Body of pancreas (tissue), 4 donors: ENCODE measurements at regions not wholly inside any gene's neighbourhood (a gene's known extent, or its start where the extent isn't known, plus 50 kb on each side); places are given as distances from the start of the nearest gene placed in this dataset.

Experiments used
- ATAC-seq: fragments of 150-250 bp; one replicate; pipeline ENCODE4 v1.9.1; 2016
- DNase-seq, 4 donors: peaks; one replicate each; pipeline ENCODE4 v3.0.0-alpha.2; 2019
- H3K27ac ChIP-seq, 4 donors: fragments of 200-600 bp; sonication (generic); 1 replicate in 3 of 4; 2 replicates in 1 of 4; pipeline versions ENCODE4 v1.5.1 to v1.6.1; 2016 to 2019; ENCODE audit warnings: mild to moderate bottlenecking in 1 of 4, mixed read lengths in 1 of 4, moderate library complexity in 1 of 4
- H3K27me3 ChIP-seq, 2 donors: fragments of 200-600 bp; sonication (generic); one replicate each; pipeline ENCODE4 v1.6.0; 2016; ENCODE audit warnings: mild to moderate bottlenecking in 1 of 2
- H3K36me3 ChIP-seq, 2 donors: fragments of 200-600 bp; sonication (generic); replicated peaks in 1 of 2; 2 replicates each; pipeline ENCODE4 v1.5.1; 2016; ENCODE audit warnings: low read depth in 2 of 2; ENCODE audit not compliant: insufficient read depth in 1 of 2
- H3K4me1 ChIP-seq: fragments of 200-600 bp; sonication (generic); one replicate; pipeline ENCODE4 v1.6.0; 2016
- H3K4me3 ChIP-seq, 2 donors: fragments of 200-600 bp; sonication (generic); 1 replicate in 1 of 2; 2 replicates in 1 of 2; pipeline ENCODE4 v1.5.1; 2016 to 2019
- H3K9me3 ChIP-seq, 3 donors: fragments of 200-600 bp; sonication (generic); 1 replicate in 2 of 3; 2 replicates in 1 of 3; pipeline ENCODE4 v1.5.1; 2016
- POLR2A ChIP-seq, 3 donors: fragments of 450-650 bp; IDR thresholded peaks; one replicate each; pipeline ENCODE4 v1.6.1; 2016; ENCODE audit warnings: antibody characterized with exemption in 3 of 3, mild to moderate bottlenecking in 2 of 3
- WGBS, 2 donors: methylation state at CpG; one replicate each; pipeline ENCODE4 v1.1.5; 2017; 5-methylcytosine and 5-hydroxymethylcytosine counted together
- intact Hi-C: fragments of 100-400 bp; cut with DNase I; formaldehyde crosslinking; loops from one replicate; pipeline ENCODE4 v1.15.1; 2023
- TF ChIP-seq, protein P1 (sequence below), 7 experiments: fragments of 450-650 bp in 4 of 7; fragments of 200-600 bp in 3 of 7; sonication (generic) in 3 of 7; IDR thresholded peaks; one replicate each; pipeline ENCODE4 v1.5.1; 2016 to 2019; ENCODE audit warnings: antibody characterized with exemption in 7 of 7

DNA sequence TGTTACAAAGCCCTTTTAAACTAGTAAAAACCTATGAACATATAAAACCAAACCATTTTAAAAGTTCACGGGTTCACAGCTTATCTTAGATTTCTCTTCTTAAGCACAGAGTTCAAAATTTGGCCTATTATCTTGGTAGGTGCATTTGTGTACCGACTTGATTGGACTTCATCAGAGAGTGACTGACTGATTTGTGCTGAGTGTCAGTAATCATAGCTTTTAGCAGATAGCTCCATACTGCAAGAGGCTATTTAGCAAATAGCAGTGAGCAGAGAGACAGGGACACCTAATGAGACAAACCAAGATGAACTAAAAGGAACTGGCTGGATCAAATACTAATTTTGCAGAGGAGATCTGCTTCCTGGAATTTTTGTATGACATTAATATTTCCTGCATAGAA is 274.5 kb downstream of the PRR16 start:
- WGBS, 2 donors = 35 to 40% methylated on average over 2 of the region's 2 CpGs
- H3K4me3 ChIP-seq = no peak overlapping the region
- H3K9me3 ChIP-seq = no peaks in the 10 kb centered on the region
- DNase-seq (no peak), ATAC-seq (no peak)
- TF ChIP-seq POLR2A (IDR thresholded peaks at IDR 0.05) = no peak
- TF ChIP-seq, protein P1, sequence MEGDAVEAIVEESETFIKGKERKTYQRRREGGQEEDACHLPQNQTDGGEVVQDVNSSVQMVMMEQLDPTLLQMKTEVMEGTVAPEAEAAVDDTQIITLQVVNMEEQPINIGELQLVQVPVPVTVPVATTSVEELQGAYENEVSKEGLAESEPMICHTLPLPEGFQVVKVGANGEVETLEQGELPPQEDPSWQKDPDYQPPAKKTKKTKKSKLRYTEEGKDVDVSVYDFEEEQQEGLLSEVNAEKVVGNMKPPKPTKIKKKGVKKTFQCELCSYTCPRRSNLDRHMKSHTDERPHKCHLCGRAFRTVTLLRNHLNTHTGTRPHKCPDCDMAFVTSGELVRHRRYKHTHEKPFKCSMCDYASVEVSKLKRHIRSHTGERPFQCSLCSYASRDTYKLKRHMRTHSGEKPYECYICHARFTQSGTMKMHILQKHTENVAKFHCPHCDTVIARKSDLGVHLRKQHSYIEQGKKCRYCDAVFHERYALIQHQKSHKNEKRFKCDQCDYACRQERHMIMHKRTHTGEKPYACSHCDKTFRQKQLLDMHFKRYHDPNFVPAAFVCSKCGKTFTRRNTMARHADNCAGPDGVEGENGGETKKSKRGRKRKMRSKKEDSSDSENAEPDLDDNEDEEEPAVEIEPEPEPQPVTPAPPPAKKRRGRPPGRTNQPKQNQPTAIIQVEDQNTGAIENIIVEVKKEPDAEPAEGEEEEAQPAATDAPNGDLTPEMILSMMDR (IDR thresholded peaks at IDR 0.05) = no peak
- no peaks in the 10 kb centered on the region for H3K4me1 ChIP-seq
- no peaks in the 10 kb centered on the region for H3K36me3 ChIP-seq
- intact Hi-C loops = no loop called here
- H3K27ac ChIP-seq = no peak overlapping the region
- no peaks in the 10 kb centered on the region for H3K27me3 ChIP-seq

DNA sequence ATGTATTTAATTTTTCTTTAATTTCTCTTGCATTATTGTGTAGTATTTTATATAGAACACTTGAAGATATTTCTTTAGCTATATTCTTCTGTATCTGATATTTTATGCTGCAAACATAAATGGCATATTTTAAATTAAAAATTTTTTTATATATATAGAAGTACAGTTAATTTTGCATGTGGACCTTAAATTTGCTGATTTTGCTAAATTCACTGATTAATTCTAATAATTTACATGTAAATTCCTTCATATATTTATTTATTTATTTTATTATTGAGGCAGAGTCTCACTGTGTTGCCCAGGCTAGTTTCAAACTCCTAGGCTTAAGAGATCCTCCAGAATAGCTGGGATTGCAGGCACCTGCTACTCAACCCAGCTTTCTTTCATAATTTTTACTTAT is 276.9 kb downstream of the PRR16 start:
- Histone ChIP-seq H3K9me3 (no peaks in the 10 kb centered on the region), H3K4me1 (no peaks in the 10 kb centered on the region), H3K27ac (no peak overlapping the region), H3K4me3 (no peak overlapping the region), H3K36me3 (no peaks in the 10 kb centered on the region), H3K27me3 (no peaks in the 10 kb centered on the region)
- intact Hi-C loops = no loop called here
- DNase-seq = no peak
- TF ChIP-seq POLR2A (IDR thresholded peaks at IDR 0.05) = no peak
- TF ChIP-seq, protein P1 (IDR thresholded peaks at IDR 0.05) = no peak
- ATAC-seq = no peak

DNA sequence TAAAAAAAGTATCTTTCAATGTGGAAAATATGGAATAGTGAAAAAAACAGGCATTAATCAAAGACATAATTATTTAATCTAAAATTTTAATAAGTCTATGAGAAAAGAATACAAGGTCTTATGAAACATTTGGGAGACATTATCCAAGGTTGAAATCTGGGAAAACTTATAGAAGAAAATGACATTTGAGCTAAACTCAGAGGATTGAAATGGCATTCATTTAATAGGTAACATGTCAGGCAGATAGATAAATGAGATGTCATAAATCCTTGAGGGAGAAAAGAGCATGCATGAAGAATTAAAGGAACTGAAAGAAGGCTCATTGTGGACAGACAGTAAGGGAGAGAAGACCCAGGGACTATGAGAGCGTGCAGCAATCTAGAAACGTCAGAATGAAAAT is 284.4 kb downstream of the PRR16 start:
- Histone ChIP-seq H3K27ac (no peak overlapping the region), H3K27me3 (no peaks in the 10 kb centered on the region), H3K4me1 (no peaks in the 10 kb centered on the region), H3K36me3 (no peaks in the 10 kb centered on the region), H3K4me3 (no peak overlapping the region), H3K9me3 (no peaks in the 10 kb centered on the region)
- WGBS, 2 donors = 68 to 77% methylated on average over 2 of the region's 2 CpGs
- ATAC-seq (no peak), DNase-seq (no peak)
- intact Hi-C loops = no loop called here
- no peak for TF ChIP-seq POLR2A (IDR thresholded peaks at IDR 0.05)
- TF ChIP-seq, protein P1 (IDR thresholded peaks at IDR 0.05) = no peak

DNA sequence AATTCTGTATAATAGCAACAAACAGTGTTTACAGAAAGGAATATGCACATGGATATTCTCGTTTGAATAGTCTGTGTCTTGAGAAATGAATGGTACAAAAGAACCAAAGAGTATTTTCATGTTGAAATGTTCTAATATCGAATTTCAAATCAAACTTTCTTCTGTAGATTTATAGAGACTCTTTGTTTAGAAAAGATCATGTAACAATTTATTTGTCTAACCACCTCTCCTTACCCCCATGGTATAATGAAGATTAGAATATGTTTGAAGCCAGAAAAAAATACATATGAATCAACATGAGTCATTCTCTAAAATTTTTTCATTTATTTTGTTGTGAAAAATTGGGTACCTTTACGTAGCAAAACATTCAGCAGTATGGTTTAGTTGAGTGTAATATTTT is 285.6 kb downstream of the PRR16 start:
- intact Hi-C loops = no loop called here
- ATAC-seq = no peak
- WGBS, 2 donors = 51 to 64% methylated on average over 3 of the region's 3 CpGs

DNA sequence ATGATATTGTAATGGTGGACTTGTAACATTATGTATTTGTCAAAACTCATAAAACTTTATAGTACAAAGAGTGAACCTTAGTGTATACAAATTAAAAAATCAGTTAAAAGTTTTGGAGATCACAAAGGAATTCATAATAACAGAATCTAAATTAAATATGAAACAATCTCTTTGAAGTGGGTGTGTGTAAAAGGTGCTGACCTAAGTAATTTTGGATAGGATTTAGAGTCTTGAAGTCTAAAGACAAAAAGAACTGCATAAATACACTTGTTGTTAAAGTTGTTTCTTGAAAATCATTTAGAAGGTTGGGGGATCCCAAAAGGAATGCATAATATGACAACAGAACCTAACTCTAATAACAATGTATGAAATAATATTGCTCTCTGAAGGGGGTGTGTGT is 295.5 kb downstream of the PRR16 start:
- H3K4me3 ChIP-seq = no peak overlapping the region
- intact Hi-C loops = no loop called here
- H3K36me3 ChIP-seq = no peaks in the 10 kb centered on the region
- no peaks in the 10 kb centered on the region for H3K9me3 ChIP-seq
- no peak for TF ChIP-seq POLR2A (IDR thresholded peaks at IDR 0.05)
- TF ChIP-seq, protein P1 (IDR thresholded peaks at IDR 0.05) = no peak
- no peak for ATAC-seq
- no peaks in the 10 kb centered on the region for H3K27me3 ChIP-seq
- no peak overlapping the region for H3K27ac ChIP-seq
- DNase-seq = no peak
- no peaks in the 10 kb centered on the region for H3K4me1 ChIP-seq

More for the DNA sequence above, 285.6 kb downstream of the PRR16 start:
- Histone ChIP-seq H3K27me3 (no peaks in the 10 kb centered on the region), H3K27ac (no peak overlapping the region), H3K9me3 (no peaks in the 10 kb centered on the region), H3K4me3 (no peak overlapping the region), H3K36me3 (no peaks in the 10 kb centered on the region), H3K4me1 (no peaks in the 10 kb centered on the region)
- DNase-seq = no peak
- no peak for TF ChIP-seq POLR2A (IDR thresholded peaks at IDR 0.05)
- TF ChIP-seq, protein P1 (IDR thresholded peaks at IDR 0.05) = no peak
